Endothelial cell of umbilical vein (primary cell): ENCODE measurements at regions not wholly inside any gene's neighbourhood (a gene's known extent, or its start where the extent isn't known, plus 50 kb on each side); places are given as distances from the start of the nearest gene placed in this dataset.

Experiments used
- BruUV-seq: library from RNA; stranded (reverse); fragments of 400-500 nt; replicated peaks from 2 replicates; lab custom pipeline; 2021; lab: Mats Ljungman, UMichigan
- CTCF ChIA-PET: fragments of 300-600, 350-600 bp; sonication (Branson Sonifier 250); formaldehyde crosslinking; loops from one replicate; lab custom pipeline; 2021; ENCODE audit warnings: antibody characterized with exemption, inconsistent platforms; lab: Charles Lee
- POLR2A ChIA-PET: fragments of 300-600, 350-600 bp; sonication (Branson Sonifier 250); formaldehyde crosslinking; loops from one replicate; lab custom pipeline; 2021; ENCODE audit warnings: antibody characterized with exemption, inconsistent platforms; lab: Charles Lee
- DNase-seq: peaks from one replicate; pipeline ENCODE4 v3.0.0-alpha.2; 2011; ENCODE audit warnings: low read depth, low spot score
- FAIRE-seq: peaks from 2 replicates; lab custom pipeline; 2011; peaks lifted over from hg19 to GRCh38; lab: Jason Lieb, UNC
- H2AFZ ChIP-seq: 2 replicates; pipeline ENCODE4 v1.6.0; 2012; ENCODE audit warnings: low read depth, low read length, control low read depth, inconsistent platforms
- H3K27ac ChIP-seq: 2 replicates; pipeline ENCODE4 v1.5.1; 2011; ENCODE audit warnings: low read depth, mild to moderate bottlenecking, control low read depth, low read length, moderate library complexity; ENCODE audit not compliant: insufficient read depth
- H3K27me3 ChIP-seq, 2 experiments: 2 replicates each; pipeline versions ENCODE4 v1.6.0 to v1.6.1; 2011; ENCODE audit warnings: low read length in 2 of 2, mixed read lengths in 1 of 2; ENCODE audit not compliant: control insufficient read depth in 2 of 2, insufficient read depth in 2 of 2
- H3K36me3 ChIP-seq, 2 experiments: 2 replicates in 1 of 2; 3 replicates in 1 of 2; pipeline ENCODE4 v1.5.1; 2011; ENCODE audit warnings: low read length in 2 of 2, mild to moderate bottlenecking in 1 of 2, moderate library complexity in 1 of 2; ENCODE audit not compliant: control insufficient read depth in 2 of 2, insufficient read depth in 2 of 2; ENCODE audit errors: extremely low read depth in 1 of 2
- H3K4me1 ChIP-seq: 3 replicates; pipeline ENCODE4 v1.5.1; 2011; ENCODE audit warnings: mild to moderate bottlenecking, low read length; ENCODE audit not compliant: control insufficient read depth, insufficient read depth; ENCODE audit errors: extremely low read depth
- H3K4me2 ChIP-seq: 2 replicates; pipeline ENCODE4 v1.6.1; 2011; ENCODE audit warnings: low read length, control low read depth, mixed read lengths; ENCODE audit not compliant: insufficient read depth
- H3K4me3 ChIP-seq, 3 experiments: fragments of 200-600 bp in 1 of 3; sonication (generic), shearing (Covaris generic) in 1 of 3; replicated peaks in 1 of 3; 2 replicates each; pipeline ENCODE4 v1.5.1; 2011 to 2016; ENCODE audit warnings: control low read depth in 3 of 3, low read length in 3 of 3, mild to moderate bottlenecking in 2 of 3, inconsistent platforms in 1 of 3, low read depth in 1 of 3, moderate library complexity in 1 of 3; ENCODE audit not compliant: insufficient read depth in 1 of 3
- H3K79me2 ChIP-seq: 2 replicates; pipeline ENCODE4 v1.6.0; 2012; ENCODE audit warnings: low read length, inconsistent platforms; ENCODE audit not compliant: control insufficient read depth, insufficient read depth
- H3K9ac ChIP-seq: replicated peaks from 2 replicates; pipeline ENCODE3; 2011; ENCODE audit warnings: low read length, control low read depth; ENCODE audit not compliant: insufficient read depth; ENCODE audit errors: extremely low read depth
- H3K9me1 ChIP-seq: replicated peaks from 3 replicates; pipeline ENCODE4 v1.6.0; 2011; ENCODE audit warnings: mild to moderate bottlenecking, low read length; ENCODE audit not compliant: control insufficient read depth, insufficient read depth; ENCODE audit errors: extremely low read depth
- H3K9me3 ChIP-seq: replicated peaks from 2 replicates; pipeline ENCODE4 v1.5.1; 2012; ENCODE audit warnings: low read length, inconsistent platforms; ENCODE audit not compliant: control insufficient read depth, insufficient read depth
- H4K20me1 ChIP-seq: replicated peaks from 2 replicates; pipeline ENCODE3; 2011; ENCODE audit warnings: mild to moderate bottlenecking, low read length; ENCODE audit not compliant: control insufficient read depth, insufficient read depth; ENCODE audit errors: extremely low read depth
- EZH2 ChIP-seq: IDR thresholded peaks from 2 replicates; pipeline ENCODE4 v1.6.1; 2012; ENCODE audit warnings: borderline replicate concordance, low read depth, mild to moderate bottlenecking, moderate library complexity, low read length, inconsistent platforms; ENCODE audit not compliant: severe bottlenecking
- FOS ChIP-seq: IDR thresholded peaks from 2 replicates; pipeline ENCODE4 v1.6.1; 2011; ENCODE audit warnings: mild to moderate bottlenecking, low read length, moderate library complexity, borderline replicate concordance; ENCODE audit not compliant: insufficient read depth
- GATA2 ChIP-seq: IDR thresholded peaks from 2 replicates; pipeline ENCODE4 v1.7.0; 2011; ENCODE audit warnings: low read depth, mild to moderate bottlenecking, moderate library complexity, mixed read lengths, low read length; ENCODE audit not compliant: insufficient read length, insufficient read depth
- JUN ChIP-seq: IDR thresholded peaks from 2 replicates; pipeline ENCODE4 v1.6.1; 2011; ENCODE audit warnings: borderline replicate concordance, low read depth; ENCODE audit not compliant: insufficient read length, insufficient read depth
- MYC ChIP-seq: IDR thresholded peaks from one replicate; pipeline ENCODE4 v1.6.1; 2011; ENCODE audit warnings: mild to moderate bottlenecking, low read depth, low read length
- POLR2A ChIP-seq: IDR thresholded peaks from 2 replicates; pipeline ENCODE4 v1.6.1; 2012; ENCODE audit warnings: low read depth, mild to moderate bottlenecking, control low read depth, low read length
- POLR2AphosphoS5 ChIP-seq: IDR thresholded peaks from 2 replicates; pipeline ENCODE4 v1.6.1; 2012; ENCODE audit warnings: low read depth, mild to moderate bottlenecking, control low read depth, low read length, moderate library complexity; ENCODE audit not compliant: insufficient read depth
- dilution Hi-C: fragments of 300-500 bp; cut with MboI; formaldehyde crosslinking; loops from one replicate; pipeline ENCODE4 v1.15.0; 2019; ENCODE audit warnings: low sequenced_read_pairs; ENCODE audit not compliant: extremely low pct_ligation_motif_present
- intact Hi-C: fragments of 100-400 bp; cut with micrococcal nuclease; formaldehyde crosslinking; loops from one replicate; pipeline ENCODE4 v1.10.0; 2022
- TF ChIP-seq, protein P1 (sequence below), 2 donors: IDR thresholded peaks; 1 replicate in 1 of 2; 2 replicates in 1 of 2; pipeline ENCODE4 v1.5.1; 2011; ENCODE audit warnings: low read length in 2 of 2, mild to moderate bottlenecking in 2 of 2, moderate library complexity in 2 of 2, control low read depth in 1 of 2, inconsistent platforms in 1 of 2, low read depth in 1 of 2; ENCODE audit not compliant: insufficient read depth in 1 of 2; ENCODE audit errors: extremely low read depth in 1 of 2
- TF ChIP-seq, protein P2 (sequence below): IDR thresholded peaks from 2 replicates; pipeline ENCODE4 v1.6.1; 2011; ENCODE audit not compliant: insufficient read depth, insufficient read length

DNA sequence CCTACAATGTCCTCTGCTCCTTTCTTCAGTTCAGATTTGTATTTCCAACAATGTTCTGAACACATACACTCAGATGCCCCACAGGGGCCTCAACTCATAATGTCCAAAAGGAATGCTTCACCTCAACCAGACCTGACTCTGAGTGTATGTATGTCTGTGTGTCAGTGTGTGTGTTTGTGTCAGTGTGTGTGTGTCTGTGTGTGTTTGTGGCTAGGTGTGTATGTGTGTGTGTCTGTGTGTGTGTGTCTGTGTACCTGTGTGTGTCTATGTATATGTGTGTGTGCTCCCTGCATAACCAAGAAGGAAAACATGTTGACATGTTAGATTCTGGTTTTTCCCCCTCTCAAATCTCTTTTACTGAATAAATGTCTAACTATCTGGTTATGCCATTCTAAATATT, 87.3 kb upstream of the PCSK1 start:
- Histone ChIP-seq H3K9me1 (no peaks in the 10 kb centered on the region), H3K36me3 (no peaks in the 10 kb centered on the region), H3K4me1 (no peaks in the 10 kb centered on the region), H3K4me3 (no peak overlapping the region), H3K4me2 (no peak overlapping the region), H3K27ac (no peak overlapping the region), H2AFZ (no peak overlapping the region), H3K27me3 (no peaks in the 10 kb centered on the region), H3K79me2 (no peaks in the 10 kb centered on the region), H3K9ac (no peak overlapping the region), H4K20me1 (no peaks in the 10 kb centered on the region), H3K9me3 (no peaks in the 10 kb centered on the region)
- no peak for DNase-seq
- POLR2A ChIA-PET = no interaction called here
- TF ChIP-seq POLR2AphosphoS5 (no peak), POLR2A (no peak), MYC (no peak), FOS (no peak), GATA2 (no peak), EZH2 (no peak), JUN (no peak)
- TF ChIP-seq, protein P1, sequence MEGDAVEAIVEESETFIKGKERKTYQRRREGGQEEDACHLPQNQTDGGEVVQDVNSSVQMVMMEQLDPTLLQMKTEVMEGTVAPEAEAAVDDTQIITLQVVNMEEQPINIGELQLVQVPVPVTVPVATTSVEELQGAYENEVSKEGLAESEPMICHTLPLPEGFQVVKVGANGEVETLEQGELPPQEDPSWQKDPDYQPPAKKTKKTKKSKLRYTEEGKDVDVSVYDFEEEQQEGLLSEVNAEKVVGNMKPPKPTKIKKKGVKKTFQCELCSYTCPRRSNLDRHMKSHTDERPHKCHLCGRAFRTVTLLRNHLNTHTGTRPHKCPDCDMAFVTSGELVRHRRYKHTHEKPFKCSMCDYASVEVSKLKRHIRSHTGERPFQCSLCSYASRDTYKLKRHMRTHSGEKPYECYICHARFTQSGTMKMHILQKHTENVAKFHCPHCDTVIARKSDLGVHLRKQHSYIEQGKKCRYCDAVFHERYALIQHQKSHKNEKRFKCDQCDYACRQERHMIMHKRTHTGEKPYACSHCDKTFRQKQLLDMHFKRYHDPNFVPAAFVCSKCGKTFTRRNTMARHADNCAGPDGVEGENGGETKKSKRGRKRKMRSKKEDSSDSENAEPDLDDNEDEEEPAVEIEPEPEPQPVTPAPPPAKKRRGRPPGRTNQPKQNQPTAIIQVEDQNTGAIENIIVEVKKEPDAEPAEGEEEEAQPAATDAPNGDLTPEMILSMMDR (IDR thresholded peaks at IDR 0.05; ENCODE audit: extremely low read depth in 1 of 2, insufficient read depth in 1 of 2, low read depth in 1 of 2, low read length in 2 of 2) = no peak
- TF ChIP-seq, protein P2, sequence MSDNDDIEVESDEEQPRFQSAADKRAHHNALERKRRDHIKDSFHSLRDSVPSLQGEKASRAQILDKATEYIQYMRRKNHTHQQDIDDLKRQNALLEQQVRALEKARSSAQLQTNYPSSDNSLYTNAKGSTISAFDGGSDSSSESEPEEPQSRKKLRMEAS = no peak
- no peak for FAIRE-seq
- no TSS peak for BruUV-seq
- CTCF ChIA-PET = no interaction called here
- dilution Hi-C loops = no loop called here
- intact Hi-C loops = no loop called here
